ENCODE measurements at regions not wholly inside any gene's neighbourhood (a gene's known extent, or its start where the extent isn't known, plus 50 kb on each side); places are given as distances from the start of the nearest gene placed in this dataset.

DNA sequence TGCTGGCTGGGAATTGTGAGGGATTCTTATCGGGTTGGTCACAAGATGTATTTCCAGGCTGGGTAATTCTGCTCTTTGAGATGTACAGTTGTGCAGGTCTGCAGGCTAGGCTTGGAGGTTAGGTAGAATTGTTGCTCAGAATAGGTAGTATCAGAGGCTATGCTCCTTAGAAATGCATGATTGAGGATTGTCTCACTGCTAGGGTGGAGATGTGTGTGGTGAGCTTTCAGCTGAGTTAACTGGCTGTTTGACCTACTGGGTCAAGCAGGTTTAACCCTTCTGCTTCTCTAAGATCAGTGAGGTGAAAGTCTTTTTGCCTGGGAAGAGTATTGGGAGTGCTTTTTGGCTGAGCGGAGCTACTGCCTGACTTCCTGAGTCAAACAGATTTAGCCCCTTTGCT lies 701.1 kb downstream of the UTRN start:
- CTCF ChIA-PET: no interaction called here

DNA sequence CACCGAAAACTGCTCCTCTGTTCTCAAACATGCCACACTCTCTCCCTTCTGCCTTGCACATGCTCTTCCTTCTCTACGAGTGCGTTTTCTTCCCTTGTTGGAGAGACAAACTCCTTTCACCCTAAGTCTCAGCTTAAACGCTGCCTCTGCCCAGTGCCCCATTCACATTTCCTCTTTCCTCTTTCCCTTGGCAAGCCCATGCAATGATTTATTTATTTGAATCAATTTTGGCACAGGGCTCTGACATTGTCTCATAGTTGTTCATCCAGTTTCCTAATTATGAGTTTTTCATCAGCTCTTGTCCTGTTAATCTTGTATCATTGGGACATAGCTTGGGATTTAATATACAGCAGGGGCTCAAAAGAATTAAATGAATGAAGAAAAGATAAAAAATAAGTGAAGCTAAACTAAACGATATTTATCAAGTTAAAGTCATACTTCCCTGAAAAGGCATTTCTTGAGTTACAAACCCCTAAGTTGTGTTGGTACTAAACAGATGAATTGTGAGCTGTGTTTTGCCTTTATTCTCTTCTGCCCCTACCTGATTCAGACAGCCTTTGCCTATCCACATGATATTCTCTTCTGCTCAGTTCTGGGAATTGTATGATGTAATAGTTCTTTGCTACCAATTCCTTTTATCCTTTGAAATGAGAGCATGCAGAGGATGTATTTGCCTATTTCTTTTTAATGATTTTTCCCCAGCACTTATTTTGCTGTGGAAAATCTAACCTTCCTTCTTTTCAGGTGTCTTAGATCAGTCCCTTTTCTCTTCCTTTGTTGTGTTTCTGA lies 704.4 kb downstream of the UTRN start:
- Mint-ChIP-seq H3K36me3 (ENCODE audit: insufficient read depth, unreplicated experiment) (no peaks in the 10 kb centered on the region), H3K27ac (ENCODE audit: unreplicated experiment) (peak overlapping the region; percentile 3), H3K4me1 (ENCODE audit: low read depth, unreplicated experiment) (peaks cover 27% of the 10 kb centered on the region), H3K27me3 (ENCODE audit: unreplicated experiment) (no peaks in the 10 kb centered on the region), H3K4me3 (ENCODE audit: low read depth, unreplicated experiment) (peak overlapping the region; percentile 19), H3K9me3 (ENCODE audit: low read depth, unreplicated experiment) (no peaks in the 10 kb centered on the region)
- BruUV-seq (replicated peaks): no TSS peak
- TF ChIP-seq, protein P1, sequence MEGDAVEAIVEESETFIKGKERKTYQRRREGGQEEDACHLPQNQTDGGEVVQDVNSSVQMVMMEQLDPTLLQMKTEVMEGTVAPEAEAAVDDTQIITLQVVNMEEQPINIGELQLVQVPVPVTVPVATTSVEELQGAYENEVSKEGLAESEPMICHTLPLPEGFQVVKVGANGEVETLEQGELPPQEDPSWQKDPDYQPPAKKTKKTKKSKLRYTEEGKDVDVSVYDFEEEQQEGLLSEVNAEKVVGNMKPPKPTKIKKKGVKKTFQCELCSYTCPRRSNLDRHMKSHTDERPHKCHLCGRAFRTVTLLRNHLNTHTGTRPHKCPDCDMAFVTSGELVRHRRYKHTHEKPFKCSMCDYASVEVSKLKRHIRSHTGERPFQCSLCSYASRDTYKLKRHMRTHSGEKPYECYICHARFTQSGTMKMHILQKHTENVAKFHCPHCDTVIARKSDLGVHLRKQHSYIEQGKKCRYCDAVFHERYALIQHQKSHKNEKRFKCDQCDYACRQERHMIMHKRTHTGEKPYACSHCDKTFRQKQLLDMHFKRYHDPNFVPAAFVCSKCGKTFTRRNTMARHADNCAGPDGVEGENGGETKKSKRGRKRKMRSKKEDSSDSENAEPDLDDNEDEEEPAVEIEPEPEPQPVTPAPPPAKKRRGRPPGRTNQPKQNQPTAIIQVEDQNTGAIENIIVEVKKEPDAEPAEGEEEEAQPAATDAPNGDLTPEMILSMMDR (IDR thresholded peaks at IDR 0.05; ENCODE audit: unreplicated experiment): no peak
- peak; percentile 3 for DNase-seq
- intact Hi-C loops (cut with micrococcal nuclease; ENCODE audit: unreplicated experiment): no loop called here
- CTCF ChIA-PET: interaction anchor here (0.6 kb wide), 1 partner anchor 243 kb away, joined by 3 read pairs; no protein-coding TSS in a partner anchor

More for the DNA sequence above, 701.1 kb downstream of the UTRN start:
- TF ChIP-seq, protein P1 (IDR thresholded peaks at IDR 0.05; ENCODE audit: unreplicated experiment): no peak
- Mint-ChIP-seq H3K9me3 (ENCODE audit: low read depth, unreplicated experiment) (no peaks in the 10 kb centered on the region), H3K4me3 (ENCODE audit: low read depth, unreplicated experiment) (no peak overlapping the region), H3K27me3 (ENCODE audit: unreplicated experiment) (no peaks in the 10 kb centered on the region), H3K4me1 (ENCODE audit: low read depth, unreplicated experiment) (peaks cover 27% of the 10 kb centered on the region), H3K36me3 (ENCODE audit: insufficient read depth, unreplicated experiment) (no peaks in the 10 kb centered on the region), H3K27ac (ENCODE audit: unreplicated experiment) (no peak overlapping the region)
- DNase-seq: no peak
- BruUV-seq (replicated peaks): no TSS peak
- intact Hi-C loops (cut with micrococcal nuclease; ENCODE audit: unreplicated experiment): no loop called here

DNA sequence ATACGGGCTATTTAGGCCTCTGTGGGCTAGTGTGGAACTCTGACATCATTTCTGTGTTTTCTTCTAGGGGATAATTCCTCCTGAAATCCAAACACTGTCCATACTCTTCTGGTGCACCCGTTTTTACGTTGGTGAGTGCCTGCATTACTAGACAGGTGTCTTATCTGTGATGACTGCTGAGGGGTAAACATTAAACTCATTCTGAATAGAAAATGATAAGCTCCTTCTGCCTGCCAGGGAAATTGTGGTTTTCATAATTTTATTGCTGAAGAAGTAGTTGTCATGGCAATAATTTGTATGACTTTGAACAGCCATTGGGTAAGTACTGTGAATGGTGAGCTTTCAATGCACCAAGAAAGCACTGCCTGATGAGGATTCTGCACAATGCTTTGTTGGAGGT lies 705.6 kb downstream of the UTRN start:
- no peaks in the 10 kb centered on the region for H3K36me3 Mint-ChIP-seq (ENCODE audit: insufficient read depth, unreplicated experiment)
- CTCF ChIA-PET: interaction anchor here (0.6 to 0.8 kb wide), 2 partner anchors 36 to 331 kb away, joined by 3 to 4 read pairs; no protein-coding TSS in a partner anchor
- TF ChIP-seq, protein P1 (IDR thresholded peaks at IDR 0.05; ENCODE audit: unreplicated experiment): no peak
- intact Hi-C loops (cut with micrococcal nuclease; ENCODE audit: unreplicated experiment): no loop called here
- BruUV-seq (replicated peaks): no TSS peak
- H3K9me3 Mint-ChIP-seq (ENCODE audit: low read depth, unreplicated experiment): no peaks in the 10 kb centered on the region
- H3K4me3 Mint-ChIP-seq (ENCODE audit: low read depth, unreplicated experiment): no peak overlapping the region
- H3K27me3 Mint-ChIP-seq (ENCODE audit: unreplicated experiment): no peaks in the 10 kb centered on the region
- H3K4me1 Mint-ChIP-seq (ENCODE audit: low read depth, unreplicated experiment): peaks cover 27% of the 10 kb centered on the region
- no peak for DNase-seq
- no peak overlapping the region for H3K27ac Mint-ChIP-seq (ENCODE audit: unreplicated experiment)

DNA sequence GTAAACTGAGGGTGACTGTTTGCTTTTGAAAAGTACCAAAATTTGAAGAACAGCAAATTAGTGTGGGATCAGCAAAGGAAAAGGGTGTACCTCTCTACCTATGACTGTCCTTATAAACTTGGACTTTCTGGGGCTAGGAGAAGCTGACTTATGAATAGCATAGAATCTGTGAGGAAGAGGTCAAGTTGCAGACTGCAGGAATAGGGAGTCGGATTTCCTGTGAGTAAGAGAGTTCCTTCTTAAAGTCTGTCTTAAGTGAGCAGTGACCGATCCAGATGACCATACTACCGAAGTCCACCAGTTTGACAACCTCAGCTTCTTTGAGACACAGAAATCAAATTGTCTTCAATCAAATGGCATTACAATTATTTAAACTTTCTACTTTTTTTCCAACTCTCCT lies 708.7 kb downstream of the UTRN start:
- TF ChIP-seq, protein P1 (IDR thresholded peaks at IDR 0.05; ENCODE audit: unreplicated experiment): no peak
- no TSS peak for BruUV-seq (replicated peaks)
- intact Hi-C loops (cut with micrococcal nuclease; ENCODE audit: unreplicated experiment): no loop called here
- Mint-ChIP-seq H3K36me3 (ENCODE audit: insufficient read depth, unreplicated experiment) (no peaks in the 10 kb centered on the region), H3K27ac (ENCODE audit: unreplicated experiment) (no peak overlapping the region), H3K4me3 (ENCODE audit: low read depth, unreplicated experiment) (no peak overlapping the region), H3K9me3 (ENCODE audit: low read depth, unreplicated experiment) (no peaks in the 10 kb centered on the region), H3K4me1 (ENCODE audit: low read depth, unreplicated experiment) (peaks cover 22% of the 10 kb centered on the region), H3K27me3 (ENCODE audit: unreplicated experiment) (no peaks in the 10 kb centered on the region)
- DNase-seq: no peak
- CTCF ChIA-PET: no interaction called here
